HCT116 (cell line): ENCODE measurements at regions not wholly inside any gene's neighbourhood (a gene's known extent, or its start where the extent isn't known, plus 50 kb on each side); places are given as distances from the start of the nearest gene placed in this dataset.

Experiments used
- ATAC-seq: fragments of 200-7000 bp; cut with Tn5 transposase; 2 replicates; pipeline ENCODE4 v1.9.1; 2020; ENCODE audit warnings: mild to moderate bottlenecking, moderate library complexity
- BruUV-seq: library from RNA; stranded (reverse); fragments of 400-500 nt; replicated peaks from 2 replicates; lab custom pipeline; 2021; lab: Mats Ljungman, UMichigan
- CTCF ChIA-PET: fragments of 300-600 bp; sonication (Branson Sonifier 250); formaldehyde crosslinking; loops from one replicate; lab custom pipeline; 2021; ENCODE audit warnings: antibody characterized with exemption; lab: Charles Lee
- POLR2A ChIA-PET: fragments of 300-600, 350-600 bp; sonication (Branson Sonifier 250); formaldehyde crosslinking; loops from one replicate; lab custom pipeline; 2021; ENCODE audit warnings: antibody characterized with exemption; lab: Charles Lee
- RAD21 ChIA-PET, 2 experiments: fragments of 300-600 bp; sonication (Branson Sonifier 250); formaldehyde crosslinking; loops; one replicate each; lab custom pipeline; 2023; ENCODE audit warnings: low total read pairs in 2 of 2; ENCODE audit not compliant: uncharacterized antibody in 2 of 2, unreplicated experiment in 2 of 2, low non-redundant PET in 1 of 2; lab: Charles Lee
- DNase-seq: peaks from one replicate; pipeline ENCODE4 v3.0.0-alpha.2; 2010; ENCODE audit warnings: low read depth, low spot score
- H2AFZ ChIP-seq: fragments of 200-600 bp; shearing (Covaris generic), sonication (generic); 2 replicates; pipeline ENCODE4 v1.6.1; 2017; ENCODE audit warnings: low read depth, mixed run types, mixed read lengths, antibody characterized with exemption, low read length; ENCODE audit not compliant: poor library complexity, severe bottlenecking
- H3K27ac ChIP-seq: 2 replicates; pipeline ENCODE4 v1.5.1; 2012; ENCODE audit warnings: low read depth, low read length
- H3K27me3 ChIP-seq: fragments of 200-600 bp; sonication (generic); 2 replicates; pipeline ENCODE4 v1.6.1; 2016; ENCODE audit warnings: mixed run types, low read length, mixed read lengths; ENCODE audit not compliant: insufficient read depth
- H3K36me3 ChIP-seq, 2 experiments: fragments of 200-500 bp in 1 of 2; fragments of 200-600 bp in 1 of 2; sonication (Bioruptor generic) in 1 of 2; sonication (generic) in 1 of 2; 2 replicates each; pipeline versions ENCODE4 v1.5.1 to v1.6.1; 2014 to 2016; ENCODE audit warnings: low read length in 2 of 2, inconsistent platforms in 1 of 2, mixed read lengths in 1 of 2, mixed run types in 1 of 2; ENCODE audit not compliant: insufficient read depth in 2 of 2, control insufficient read depth in 1 of 2
- H3K4me1 ChIP-seq, 2 experiments: fragments of 200-600 bp in 1 of 2; sonication (generic) in 1 of 2; 2 replicates each; pipeline versions ENCODE4 v1.5.1 to v1.6.1; 2012 to 2017; ENCODE audit warnings: low read length in 2 of 2, inconsistent platforms in 1 of 2, mild to moderate bottlenecking in 1 of 2, mixed read lengths in 1 of 2, mixed run types in 1 of 2, moderate library complexity in 1 of 2; ENCODE audit not compliant: insufficient read depth in 2 of 2, control insufficient read depth in 1 of 2
- H3K4me2 ChIP-seq: fragments of 200-600 bp; sonication (generic); 2 replicates; pipeline ENCODE4 v1.6.1; 2017; ENCODE audit warnings: mixed run types, low read length, mixed read lengths
- H3K4me3 ChIP-seq, 2 experiments: fragments of 200-600 bp in 1 of 2; sonication (generic) in 1 of 2; replicated peaks in 1 of 2; 2 replicates each; pipeline ENCODE4 v1.5.1; 2011 to 2016; ENCODE audit warnings: low read length in 2 of 2, control low read depth in 1 of 2, low read depth in 1 of 2, mild to moderate bottlenecking in 1 of 2, mixed read lengths in 1 of 2, mixed run types in 1 of 2
- H3K79me2 ChIP-seq: fragments of 200-600 bp; sonication (generic); 2 replicates; pipeline ENCODE4 v1.6.1; 2017; ENCODE audit warnings: mild to moderate bottlenecking, mixed run types, low read length, moderate library complexity, mixed read lengths; ENCODE audit not compliant: insufficient read depth
- H3K9ac ChIP-seq: fragments of 200-600 bp; sonication (generic); 2 replicates; pipeline ENCODE4 v1.6.1; 2016; ENCODE audit warnings: low read length, mixed read lengths
- H3K9me2 ChIP-seq: fragments of 200-600 bp; sonication (generic), shearing (Covaris generic); 2 replicates; pipeline ENCODE4 v1.6.1; 2017; ENCODE audit warnings: mixed run types, mild to moderate bottlenecking, moderate library complexity; ENCODE audit not compliant: insufficient read depth
- H3K9me3 ChIP-seq, 2 experiments: fragments of 200-500 bp in 1 of 2; fragments of 200-600 bp in 1 of 2; sonication (Bioruptor generic) in 1 of 2; sonication (generic) in 1 of 2; 2 replicates each; pipeline ENCODE4 v1.6.1; 2014 to 2017; ENCODE audit warnings: low read length in 2 of 2, mixed read lengths in 2 of 2, inconsistent platforms in 1 of 2, low read depth in 1 of 2, mild to moderate bottlenecking in 1 of 2, mixed run types in 1 of 2, moderate library complexity in 1 of 2; ENCODE audit not compliant: control insufficient read depth in 1 of 2, insufficient read depth in 1 of 2
- H4K20me1 ChIP-seq: fragments of 200-600 bp; sonication (generic), shearing (Covaris generic); 2 replicates; pipeline ENCODE4 v1.6.1; 2017; ENCODE audit warnings: mixed run types, mild to moderate bottlenecking, moderate library complexity; ENCODE audit not compliant: insufficient read depth
- ATF3 ChIP-seq: IDR thresholded peaks from 2 replicates; pipeline ENCODE4 v1.6.1; 2012
- EGR1 ChIP-seq: IDR thresholded peaks from 2 replicates; pipeline ENCODE4 v1.6.1; 2012; ENCODE audit warnings: low read depth
- POLR2A ChIP-seq: IDR thresholded peaks from 2 replicates; pipeline ENCODE4 v1.7.0; 2011; ENCODE audit warnings: borderline replicate concordance; ENCODE audit not compliant: insufficient read depth, insufficient read length; ENCODE audit errors: extremely low read depth
- RAD21 ChIP-seq: IDR thresholded peaks from 2 replicates; pipeline ENCODE4 v1.6.1; 2012; ENCODE audit warnings: low read depth, mild to moderate bottlenecking
- SP1 ChIP-seq: IDR thresholded peaks from 2 replicates; pipeline ENCODE4 v1.6.1; 2012; ENCODE audit warnings: low read depth
- SRF ChIP-seq: IDR thresholded peaks from 2 replicates; pipeline ENCODE4 v1.6.1; 2012; ENCODE audit warnings: low read depth
- YY1 ChIP-seq: IDR thresholded peaks from 2 replicates; pipeline ENCODE4 v1.6.1; 2011; ENCODE audit warnings: low read length, low read depth, moderate library complexity, mild to moderate bottlenecking; ENCODE audit not compliant: insufficient replicate concordance; ENCODE audit errors: extremely low read depth
- intact Hi-C: fragments of 100-400 bp; cut with micrococcal nuclease; formaldehyde crosslinking; loops from 2 replicates; pipeline ENCODE4 v1.10.0; 2022
- TF ChIP-seq, protein P1 (sequence below): IDR thresholded peaks from 2 replicates; pipeline ENCODE4 v1.6.1; 2011; ENCODE audit warnings: mild to moderate bottlenecking, low read length, moderate library complexity; ENCODE audit not compliant: insufficient replicate concordance; ENCODE audit errors: extremely low read depth

GRCh38 chr18:41119031-41119430, 836.0 kb upstream of the PIK3C3 start (continued):
- no peak for TF ChIP-seq YY1
- TF ChIP-seq ATF3, result no peak
- TF ChIP-seq EGR1, result no peak
- no peak for TF ChIP-seq SP1
- TF ChIP-seq SRF, result no peak

DNA sequence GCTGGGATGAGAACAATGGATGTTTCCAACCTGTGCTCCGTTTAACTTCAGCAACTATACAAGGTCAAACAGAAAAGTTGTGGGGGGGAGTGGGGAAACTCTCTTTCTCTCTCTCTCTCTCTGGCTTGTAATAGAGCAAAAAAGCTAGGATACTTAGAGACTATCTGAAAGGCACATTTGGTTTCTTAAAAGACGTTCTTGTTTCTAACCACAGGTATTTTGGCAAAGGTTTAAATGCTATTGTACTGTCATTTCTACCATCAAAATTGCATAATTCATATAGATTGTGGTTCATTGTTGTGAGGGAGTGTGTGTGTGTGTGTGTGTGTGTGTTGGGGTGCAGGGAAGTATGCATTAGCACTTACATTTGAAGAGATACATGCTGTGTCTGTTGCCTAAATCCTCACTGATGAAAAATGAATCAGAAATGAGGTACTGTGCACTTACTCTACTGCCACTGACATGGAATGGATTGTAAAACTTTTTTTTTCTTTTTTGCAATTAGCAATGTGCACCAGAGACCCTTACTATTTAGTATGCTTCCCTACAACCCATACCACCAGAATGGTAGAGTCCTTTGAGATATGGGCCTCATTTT, 841.0 kb upstream of the PIK3C3 start:
- ATAC-seq, result no peak
- intact Hi-C loops, result no loop called here
- no peak overlapping the region for H3K27ac ChIP-seq
- no peak for DNase-seq
- no peaks in the 10 kb centered on the region for H4K20me1 ChIP-seq
- no peaks in the 10 kb centered on the region for H3K27me3 ChIP-seq
- H3K9ac ChIP-seq, result no peak overlapping the region
- no peaks in the 10 kb centered on the region for H3K79me2 ChIP-seq
- no peak overlapping the region for H2AFZ ChIP-seq
- no peaks in the 10 kb centered on the region for H3K4me1 ChIP-seq
- H3K4me2 ChIP-seq, result no peak overlapping the region
- RAD21 ChIA-PET, result no interaction called here
- CTCF ChIA-PET, result no interaction called here
- no peak overlapping the region for H3K4me3 ChIP-seq
- TF ChIP-seq POLR2A (no peak), SRF (no peak), EGR1 (no peak), RAD21 (no peak)
- TF ChIP-seq, protein P1, sequence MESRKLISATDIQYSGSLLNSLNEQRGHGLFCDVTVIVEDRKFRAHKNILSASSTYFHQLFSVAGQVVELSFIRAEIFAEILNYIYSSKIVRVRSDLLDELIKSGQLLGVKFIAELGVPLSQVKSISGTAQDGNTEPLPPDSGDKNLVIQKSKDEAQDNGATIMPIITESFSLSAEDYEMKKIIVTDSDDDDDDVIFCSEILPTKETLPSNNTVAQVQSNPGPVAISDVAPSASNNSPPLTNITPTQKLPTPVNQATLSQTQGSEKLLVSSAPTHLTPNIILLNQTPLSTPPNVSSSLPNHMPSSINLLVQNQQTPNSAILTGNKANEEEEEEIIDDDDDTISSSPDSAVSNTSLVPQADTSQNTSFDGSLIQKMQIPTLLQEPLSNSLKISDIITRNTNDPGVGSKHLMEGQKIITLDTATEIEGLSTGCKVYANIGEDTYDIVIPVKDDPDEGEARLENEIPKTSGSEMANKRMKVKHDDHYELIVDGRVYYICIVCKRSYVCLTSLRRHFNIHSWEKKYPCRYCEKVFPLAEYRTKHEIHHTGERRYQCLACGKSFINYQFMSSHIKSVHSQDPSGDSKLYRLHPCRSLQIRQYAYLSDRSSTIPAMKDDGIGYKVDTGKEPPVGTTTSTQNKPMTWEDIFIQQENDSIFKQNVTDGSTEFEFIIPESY, result no peak
- H3K9me2 ChIP-seq, result no peaks in the 10 kb centered on the region
- BruUV-seq, result no TSS peak
- H3K36me3 ChIP-seq, result no peaks in the 10 kb centered on the region
- peaks cover 25 to 38% of the 10 kb centered on the region in 2 experiments; a peak in 2 of 4 replicates for H3K9me3 ChIP-seq
- POLR2A ChIA-PET, result no interaction called here
